HCT116 (cell line): ENCODE measurements at regions not wholly inside any gene's neighbourhood (a gene's known extent, or its start where the extent isn't known, plus 50 kb on each side); places are given as distances from the start of the nearest gene placed in this dataset.
A peak's percentile ranks its signal among the peaks of the same experiment; 100 is the strongest.

Experiments used
- ATAC-seq: fragments of 200-7000 bp; cut with Tn5 transposase; 2 replicates; pipeline ENCODE4 v1.9.1; 2020; ENCODE audit warnings: mild to moderate bottlenecking, moderate library complexity
- BruUV-seq: library from RNA; stranded (reverse); fragments of 400-500 nt; replicated peaks from 2 replicates; lab custom pipeline; 2021; lab: Mats Ljungman, UMichigan
- CTCF ChIA-PET: fragments of 300-600 bp; sonication (Branson Sonifier 250); formaldehyde crosslinking; loops from one replicate; lab custom pipeline; 2021; ENCODE audit warnings: antibody characterized with exemption; lab: Charles Lee
- POLR2A ChIA-PET: fragments of 300-600, 350-600 bp; sonication (Branson Sonifier 250); formaldehyde crosslinking; loops from one replicate; lab custom pipeline; 2021; ENCODE audit warnings: antibody characterized with exemption; lab: Charles Lee
- RAD21 ChIA-PET, 2 experiments: fragments of 300-600 bp; sonication (Branson Sonifier 250); formaldehyde crosslinking; loops; one replicate each; lab custom pipeline; 2023; ENCODE audit warnings: low total read pairs in 2 of 2; ENCODE audit not compliant: uncharacterized antibody in 2 of 2, unreplicated experiment in 2 of 2, low non-redundant PET in 1 of 2; lab: Charles Lee
- DNase-seq: peaks from one replicate; pipeline ENCODE4 v3.0.0-alpha.2; 2010; ENCODE audit warnings: low read depth, low spot score
- H2AFZ ChIP-seq: fragments of 200-600 bp; shearing (Covaris generic), sonication (generic); 2 replicates; pipeline ENCODE4 v1.6.1; 2017; ENCODE audit warnings: low read depth, mixed run types, mixed read lengths, antibody characterized with exemption, low read length; ENCODE audit not compliant: poor library complexity, severe bottlenecking
- H3K27ac ChIP-seq: 2 replicates; pipeline ENCODE4 v1.5.1; 2012; ENCODE audit warnings: low read depth, low read length
- H3K27me3 ChIP-seq: fragments of 200-600 bp; sonication (generic); 2 replicates; pipeline ENCODE4 v1.6.1; 2016; ENCODE audit warnings: mixed run types, low read length, mixed read lengths; ENCODE audit not compliant: insufficient read depth
- H3K36me3 ChIP-seq, 2 experiments: fragments of 200-500 bp in 1 of 2; fragments of 200-600 bp in 1 of 2; sonication (Bioruptor generic) in 1 of 2; sonication (generic) in 1 of 2; 2 replicates each; pipeline versions ENCODE4 v1.5.1 to v1.6.1; 2014 to 2016; ENCODE audit warnings: low read length in 2 of 2, inconsistent platforms in 1 of 2, mixed read lengths in 1 of 2, mixed run types in 1 of 2; ENCODE audit not compliant: insufficient read depth in 2 of 2, control insufficient read depth in 1 of 2
- H3K4me1 ChIP-seq, 2 experiments: fragments of 200-600 bp in 1 of 2; sonication (generic) in 1 of 2; 2 replicates each; pipeline versions ENCODE4 v1.5.1 to v1.6.1; 2012 to 2017; ENCODE audit warnings: low read length in 2 of 2, inconsistent platforms in 1 of 2, mild to moderate bottlenecking in 1 of 2, mixed read lengths in 1 of 2, mixed run types in 1 of 2, moderate library complexity in 1 of 2; ENCODE audit not compliant: insufficient read depth in 2 of 2, control insufficient read depth in 1 of 2
- H3K4me2 ChIP-seq: fragments of 200-600 bp; sonication (generic); 2 replicates; pipeline ENCODE4 v1.6.1; 2017; ENCODE audit warnings: mixed run types, low read length, mixed read lengths
- H3K4me3 ChIP-seq, 2 experiments: fragments of 200-600 bp in 1 of 2; sonication (generic) in 1 of 2; replicated peaks in 1 of 2; 2 replicates each; pipeline ENCODE4 v1.5.1; 2011 to 2016; ENCODE audit warnings: low read length in 2 of 2, control low read depth in 1 of 2, low read depth in 1 of 2, mild to moderate bottlenecking in 1 of 2, mixed read lengths in 1 of 2, mixed run types in 1 of 2
- H3K79me2 ChIP-seq: fragments of 200-600 bp; sonication (generic); 2 replicates; pipeline ENCODE4 v1.6.1; 2017; ENCODE audit warnings: mild to moderate bottlenecking, mixed run types, low read length, moderate library complexity, mixed read lengths; ENCODE audit not compliant: insufficient read depth
- H3K9ac ChIP-seq: fragments of 200-600 bp; sonication (generic); 2 replicates; pipeline ENCODE4 v1.6.1; 2016; ENCODE audit warnings: low read length, mixed read lengths
- H3K9me2 ChIP-seq: fragments of 200-600 bp; sonication (generic), shearing (Covaris generic); 2 replicates; pipeline ENCODE4 v1.6.1; 2017; ENCODE audit warnings: mixed run types, mild to moderate bottlenecking, moderate library complexity; ENCODE audit not compliant: insufficient read depth
- H3K9me3 ChIP-seq, 2 experiments: fragments of 200-500 bp in 1 of 2; fragments of 200-600 bp in 1 of 2; sonication (Bioruptor generic) in 1 of 2; sonication (generic) in 1 of 2; 2 replicates each; pipeline ENCODE4 v1.6.1; 2014 to 2017; ENCODE audit warnings: low read length in 2 of 2, mixed read lengths in 2 of 2, inconsistent platforms in 1 of 2, low read depth in 1 of 2, mild to moderate bottlenecking in 1 of 2, mixed run types in 1 of 2, moderate library complexity in 1 of 2; ENCODE audit not compliant: control insufficient read depth in 1 of 2, insufficient read depth in 1 of 2
- H4K20me1 ChIP-seq: fragments of 200-600 bp; sonication (generic), shearing (Covaris generic); 2 replicates; pipeline ENCODE4 v1.6.1; 2017; ENCODE audit warnings: mixed run types, mild to moderate bottlenecking, moderate library complexity; ENCODE audit not compliant: insufficient read depth
- EGR1 ChIP-seq: IDR thresholded peaks from 2 replicates; pipeline ENCODE4 v1.6.1; 2012; ENCODE audit warnings: low read depth
- ELF1 ChIP-seq: IDR thresholded peaks from 2 replicates; pipeline ENCODE4 v1.6.1; 2012; ENCODE audit warnings: low read depth, borderline replicate concordance
- EZH2 ChIP-seq: fragments of 200-600 bp; sonication (generic); IDR thresholded peaks from 2 replicates; pipeline ENCODE4 v1.6.1; 2017; ENCODE audit warnings: antibody characterized with exemption, mixed run types
- EZH2phosphoT487 ChIP-seq: fragments of 200-600 bp; IDR thresholded peaks from 2 replicates; pipeline ENCODE4 v1.6.1; 2018; ENCODE audit warnings: antibody characterized with exemption, borderline replicate concordance
- FOSL1 ChIP-seq: IDR thresholded peaks from 2 replicates; pipeline ENCODE4 v1.6.1; 2012; ENCODE audit warnings: low read depth
- JUND ChIP-seq: IDR thresholded peaks from 2 replicates; pipeline ENCODE4 v1.6.1; 2012
- POLR2AphosphoS5 ChIP-seq: IDR thresholded peaks from 2 replicates; pipeline ENCODE4 v1.6.1; 2011; ENCODE audit warnings: mild to moderate bottlenecking, low read depth, low read length, moderate library complexity
- RAD21 ChIP-seq: IDR thresholded peaks from 2 replicates; pipeline ENCODE4 v1.6.1; 2012; ENCODE audit warnings: low read depth, mild to moderate bottlenecking
- SIN3A ChIP-seq: IDR thresholded peaks from 2 replicates; pipeline ENCODE4 v1.6.1; 2012; ENCODE audit warnings: low read depth
- SRF ChIP-seq: IDR thresholded peaks from 2 replicates; pipeline ENCODE4 v1.6.1; 2012; ENCODE audit warnings: low read depth
- TCF7L2 ChIP-seq: IDR thresholded peaks from 2 replicates; pipeline ENCODE4 v1.7.0; 2011; ENCODE audit warnings: borderline replicate concordance, inconsistent platforms; ENCODE audit not compliant: insufficient read depth, insufficient read length; ENCODE audit errors: extremely low read depth
- YY1 ChIP-seq: IDR thresholded peaks from 2 replicates; pipeline ENCODE4 v1.6.1; 2011; ENCODE audit warnings: low read length, low read depth, moderate library complexity, mild to moderate bottlenecking; ENCODE audit not compliant: insufficient replicate concordance; ENCODE audit errors: extremely low read depth
- ZNF274 ChIP-seq: fragments of 200-500 bp; sonication (Bioruptor generic); IDR thresholded peaks from 2 replicates; pipeline ENCODE4 v1.6.1; 2014; ENCODE audit warnings: mild to moderate bottlenecking, low read depth, low read length, inconsistent platforms
- intact Hi-C: fragments of 100-400 bp; cut with micrococcal nuclease; formaldehyde crosslinking; loops from 2 replicates; pipeline ENCODE4 v1.10.0; 2022
- TF ChIP-seq, protein P1 (sequence below), 3 experiments: fragments of 200-600 bp in 1 of 3; sonication (generic) in 1 of 3; IDR thresholded peaks in 2 of 3; conservative IDR thresholded peaks in 1 of 3; 2 replicates each; pipeline ENCODE4 v1.5.1; 2012 to 2017; ENCODE audit warnings: low read depth in 2 of 3, low read length in 2 of 3, antibody characterized with exemption in 1 of 3, borderline replicate concordance in 1 of 3, control low read depth in 1 of 3, mild to moderate bottlenecking in 1 of 3, mixed read lengths in 1 of 3, mixed run types in 1 of 3, moderate library complexity in 1 of 3; ENCODE audit not compliant: insufficient read depth in 1 of 3
- TF ChIP-seq, protein P2 (sequence below): IDR thresholded peaks from 2 replicates; pipeline ENCODE4 v1.6.1; 2012; ENCODE audit warnings: low read depth
- TF ChIP-seq, protein P3 (sequence below): IDR thresholded peaks from 2 replicates; pipeline ENCODE4 v1.6.1; 2012

DNA sequence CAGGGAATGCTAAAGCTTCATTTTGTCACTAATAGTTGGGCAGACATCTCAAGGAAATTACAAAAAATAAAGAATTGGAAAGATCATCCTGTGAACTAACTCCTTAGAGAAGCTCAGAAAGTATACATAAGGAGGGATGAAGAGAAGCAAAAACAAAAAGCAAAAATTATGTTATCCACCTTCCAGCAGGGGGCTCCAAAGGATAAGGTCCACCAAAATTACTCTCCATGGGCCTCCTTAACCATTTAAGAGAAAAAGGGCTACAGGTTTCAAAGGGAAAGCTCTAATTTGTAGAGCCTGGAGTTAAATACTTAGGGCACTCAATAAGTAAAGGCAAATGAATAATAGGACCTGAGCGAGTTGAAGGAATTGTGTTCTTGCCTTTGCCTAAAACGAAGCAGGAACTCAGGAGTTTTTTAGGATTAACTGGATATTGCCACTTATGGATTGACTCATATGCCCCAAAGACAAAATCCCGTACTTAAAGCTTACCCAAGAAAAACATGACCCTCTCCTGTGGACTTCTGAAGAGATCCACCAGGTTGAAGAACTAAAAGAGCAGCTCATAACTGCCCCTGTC is 1167.9 kb downstream of the DSC3 start:
- no peaks in the 10 kb centered on the region for H3K9me2 ChIP-seq
- no peaks in the 10 kb centered on the region for H3K4me1 ChIP-seq
- no peaks in the 10 kb centered on the region for H3K36me3 ChIP-seq
- no peaks in the 10 kb centered on the region for H3K27me3 ChIP-seq
- DNase-seq (peak; percentile 10), ATAC-seq (no peak)
- intact Hi-C loops, result loop anchor here (5.0 kb wide), 2 partner anchors 1013 to 1098 kb away; no protein-coding TSS in a partner anchor
- RAD21 ChIA-PET, result no interaction called here
- POLR2A ChIA-PET, result no interaction called here
- no peak overlapping the region for H3K27ac ChIP-seq
- no peak overlapping the region for H3K4me2 ChIP-seq
- no peaks in the 10 kb centered on the region for H3K79me2 ChIP-seq
- H4K20me1 ChIP-seq, result no peaks in the 10 kb centered on the region
- H3K4me3 ChIP-seq, result no peak overlapping the region
- no peak overlapping the region for H2AFZ ChIP-seq
- H3K9ac ChIP-seq, result no peak overlapping the region
- no peak for TF ChIP-seq POLR2AphosphoS5
- TF ChIP-seq, protein P1, sequence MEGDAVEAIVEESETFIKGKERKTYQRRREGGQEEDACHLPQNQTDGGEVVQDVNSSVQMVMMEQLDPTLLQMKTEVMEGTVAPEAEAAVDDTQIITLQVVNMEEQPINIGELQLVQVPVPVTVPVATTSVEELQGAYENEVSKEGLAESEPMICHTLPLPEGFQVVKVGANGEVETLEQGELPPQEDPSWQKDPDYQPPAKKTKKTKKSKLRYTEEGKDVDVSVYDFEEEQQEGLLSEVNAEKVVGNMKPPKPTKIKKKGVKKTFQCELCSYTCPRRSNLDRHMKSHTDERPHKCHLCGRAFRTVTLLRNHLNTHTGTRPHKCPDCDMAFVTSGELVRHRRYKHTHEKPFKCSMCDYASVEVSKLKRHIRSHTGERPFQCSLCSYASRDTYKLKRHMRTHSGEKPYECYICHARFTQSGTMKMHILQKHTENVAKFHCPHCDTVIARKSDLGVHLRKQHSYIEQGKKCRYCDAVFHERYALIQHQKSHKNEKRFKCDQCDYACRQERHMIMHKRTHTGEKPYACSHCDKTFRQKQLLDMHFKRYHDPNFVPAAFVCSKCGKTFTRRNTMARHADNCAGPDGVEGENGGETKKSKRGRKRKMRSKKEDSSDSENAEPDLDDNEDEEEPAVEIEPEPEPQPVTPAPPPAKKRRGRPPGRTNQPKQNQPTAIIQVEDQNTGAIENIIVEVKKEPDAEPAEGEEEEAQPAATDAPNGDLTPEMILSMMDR (IDR thresholded peaks at IDR 0.05 in 2 of 3, conservative IDR thresholded peaks at IDR 0.05 in 1 of 3; ENCODE audit: borderline replicate concordance in 1 of 3, insufficient read depth in 1 of 3, low read depth in 2 of 3, low read length in 2 of 3), result peak; percentile 31 to 63 (median 41); a peak in 4 of 6 replicates
- peak; percentile 62 for TF ChIP-seq RAD21
- TF ChIP-seq, protein P2, sequence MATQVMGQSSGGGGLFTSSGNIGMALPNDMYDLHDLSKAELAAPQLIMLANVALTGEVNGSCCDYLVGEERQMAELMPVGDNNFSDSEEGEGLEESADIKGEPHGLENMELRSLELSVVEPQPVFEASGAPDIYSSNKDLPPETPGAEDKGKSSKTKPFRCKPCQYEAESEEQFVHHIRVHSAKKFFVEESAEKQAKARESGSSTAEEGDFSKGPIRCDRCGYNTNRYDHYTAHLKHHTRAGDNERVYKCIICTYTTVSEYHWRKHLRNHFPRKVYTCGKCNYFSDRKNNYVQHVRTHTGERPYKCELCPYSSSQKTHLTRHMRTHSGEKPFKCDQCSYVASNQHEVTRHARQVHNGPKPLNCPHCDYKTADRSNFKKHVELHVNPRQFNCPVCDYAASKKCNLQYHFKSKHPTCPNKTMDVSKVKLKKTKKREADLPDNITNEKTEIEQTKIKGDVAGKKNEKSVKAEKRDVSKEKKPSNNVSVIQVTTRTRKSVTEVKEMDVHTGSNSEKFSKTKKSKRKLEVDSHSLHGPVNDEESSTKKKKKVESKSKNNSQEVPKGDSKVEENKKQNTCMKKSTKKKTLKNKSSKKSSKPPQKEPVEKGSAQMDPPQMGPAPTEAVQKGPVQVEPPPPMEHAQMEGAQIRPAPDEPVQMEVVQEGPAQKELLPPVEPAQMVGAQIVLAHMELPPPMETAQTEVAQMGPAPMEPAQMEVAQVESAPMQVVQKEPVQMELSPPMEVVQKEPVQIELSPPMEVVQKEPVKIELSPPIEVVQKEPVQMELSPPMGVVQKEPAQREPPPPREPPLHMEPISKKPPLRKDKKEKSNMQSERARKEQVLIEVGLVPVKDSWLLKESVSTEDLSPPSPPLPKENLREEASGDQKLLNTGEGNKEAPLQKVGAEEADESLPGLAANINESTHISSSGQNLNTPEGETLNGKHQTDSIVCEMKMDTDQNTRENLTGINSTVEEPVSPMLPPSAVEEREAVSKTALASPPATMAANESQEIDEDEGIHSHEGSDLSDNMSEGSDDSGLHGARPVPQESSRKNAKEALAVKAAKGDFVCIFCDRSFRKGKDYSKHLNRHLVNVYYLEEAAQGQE, result no peak
- no peak for TF ChIP-seq SRF
- no peak for TF ChIP-seq ELF1
- no peak for TF ChIP-seq EGR1
- TF ChIP-seq FOSL1, result no peak
- TF ChIP-seq, protein P3, sequence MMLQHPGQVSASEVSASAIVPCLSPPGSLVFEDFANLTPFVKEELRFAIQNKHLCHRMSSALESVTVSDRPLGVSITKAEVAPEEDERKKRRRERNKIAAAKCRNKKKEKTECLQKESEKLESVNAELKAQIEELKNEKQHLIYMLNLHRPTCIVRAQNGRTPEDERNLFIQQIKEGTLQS, result no peak
- no peak for TF ChIP-seq SIN3A
- TF ChIP-seq JUND, result no peak
- no peak for TF ChIP-seq EZH2phosphoT487
- TF ChIP-seq ZNF274, result no peak
- TF ChIP-seq EZH2, result no peak
- TF ChIP-seq TCF7L2, result no peak
- TF ChIP-seq YY1, result no peak
- TF ChIP-seq, all 23 proteins: peak for 2
- no TSS peak for BruUV-seq
- H3K9me3 ChIP-seq, result no peaks in the 10 kb centered on the region
- CTCF ChIA-PET, result interaction anchor here (0.7 to 2.0 kb wide), 10 partner anchors 9 to 1095 kb away, joined by 3 to 19 read pairs (median 4); no protein-coding TSS in a partner anchor
